HG03442 (cell line): ENCODE measurements at regions not wholly inside any gene's neighbourhood (a gene's known extent, or its start where the extent isn't known, plus 50 kb on each side); places are given as distances from the start of the nearest gene placed in this dataset.
"Not testable (repeated sequence)": the region's sequence is repeated elsewhere in the genome, so short reads cannot be mapped to it uniquely, and the experiment has no call there.

Experiments used
- ATAC-seq: cut with Tn5 transposase; IDR thresholded peaks from one replicate; pipeline ENCODE4 v1.9.1; 2021; ENCODE audit warnings: mild to moderate bottlenecking, moderate library complexity; ENCODE audit not compliant: unreplicated experiment

DNA sequence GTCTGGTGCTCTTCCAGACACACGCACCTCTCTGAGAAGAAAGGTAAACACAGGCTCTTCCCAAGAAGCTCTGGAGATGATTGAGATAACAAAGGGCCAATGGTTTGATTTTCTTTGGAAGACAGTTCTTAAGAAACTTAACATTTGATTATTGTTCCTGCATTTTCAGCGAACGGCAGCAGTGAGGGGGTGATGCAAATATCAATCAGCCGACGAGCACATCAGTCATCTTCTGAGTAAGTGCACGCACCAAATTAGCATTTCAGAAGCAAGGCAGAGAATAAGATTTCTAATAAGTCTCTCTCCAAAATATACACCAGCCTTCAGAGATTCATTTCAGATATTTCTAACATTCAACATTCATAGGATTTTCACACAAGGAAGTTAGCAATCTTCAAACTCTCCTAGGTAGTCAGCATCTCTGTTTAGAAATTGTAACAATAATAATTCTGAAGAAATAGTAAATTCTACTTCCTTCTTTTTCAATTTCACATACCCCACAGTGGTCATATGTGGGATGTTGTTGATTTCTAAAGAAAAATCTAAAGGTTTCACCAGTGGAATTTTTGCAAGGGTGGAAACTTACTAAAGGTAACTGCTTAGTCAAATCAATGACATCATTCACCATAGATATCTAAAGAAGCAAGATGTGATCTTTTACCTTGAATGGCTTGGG is 250.3 kb downstream of the SEC61B start:
- ATAC-seq: no peak

DNA sequence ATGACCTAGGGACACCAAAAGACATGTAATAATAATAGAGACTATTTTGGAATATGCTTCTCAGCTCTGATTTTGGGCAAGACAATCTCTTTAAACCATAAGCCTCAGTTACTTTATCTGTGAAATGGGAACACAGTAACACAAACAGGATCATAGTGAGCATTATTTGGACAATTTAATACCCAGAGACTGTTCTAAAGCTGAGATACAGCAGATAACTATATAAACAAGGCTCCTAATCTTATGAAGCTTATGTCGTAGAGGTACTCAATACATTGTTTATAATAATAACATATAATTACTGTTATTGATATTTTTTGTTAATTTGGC is 250.8 kb downstream of the SEC61B start:
- no peak for ATAC-seq

DNA sequence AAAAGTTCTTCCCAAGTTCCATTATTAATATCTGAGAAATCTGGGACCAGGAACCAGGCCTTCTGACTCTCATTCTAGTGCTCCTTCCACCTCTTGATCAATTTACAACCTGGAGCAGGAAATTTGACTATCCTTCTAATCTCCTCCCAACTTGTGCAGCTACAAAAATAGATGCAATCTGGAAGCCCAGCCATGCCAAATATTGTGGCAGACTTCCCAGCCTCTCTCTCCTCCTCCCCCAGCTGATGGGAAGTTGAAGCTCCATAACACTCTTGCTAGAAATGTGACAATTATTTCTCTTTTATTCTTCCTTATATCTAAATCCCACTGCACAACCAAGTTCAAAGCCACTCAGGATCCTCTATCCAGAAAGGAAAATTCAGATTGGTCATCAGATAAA is 252.1 kb downstream of the SEC61B start:
- no peak for ATAC-seq

DNA sequence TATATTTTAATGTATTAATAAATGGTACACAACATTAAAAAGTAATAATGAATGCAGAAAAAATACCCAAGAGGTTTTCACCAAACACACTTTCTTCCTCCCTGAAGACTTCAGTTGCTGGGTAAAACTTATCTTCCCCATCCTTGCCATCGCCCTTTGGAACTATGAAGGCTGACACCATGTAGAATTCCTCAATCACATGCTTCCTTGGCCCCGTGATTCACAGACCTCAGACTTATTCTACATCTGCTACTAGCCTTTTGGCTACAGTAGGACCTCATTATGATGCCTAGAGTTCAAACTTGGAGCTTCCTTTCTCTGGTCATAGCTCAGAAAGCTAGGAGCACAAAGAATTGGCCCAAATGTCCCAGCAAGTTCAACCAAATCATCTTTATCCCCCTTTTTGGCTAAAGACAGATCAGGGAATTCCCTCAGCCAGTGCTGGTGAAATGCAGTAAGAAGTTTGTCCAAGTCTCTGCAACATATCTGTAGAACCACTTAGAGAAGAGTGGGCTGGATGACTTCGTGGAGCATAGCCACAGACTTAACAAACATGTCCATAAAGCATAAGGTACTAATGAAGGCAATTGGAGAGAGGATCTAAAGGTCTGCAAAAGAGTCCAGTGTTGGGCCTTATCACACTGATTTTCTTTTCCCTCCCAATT is 253.5 kb downstream of the SEC61B start:
- ATAC-seq: no peak

DNA sequence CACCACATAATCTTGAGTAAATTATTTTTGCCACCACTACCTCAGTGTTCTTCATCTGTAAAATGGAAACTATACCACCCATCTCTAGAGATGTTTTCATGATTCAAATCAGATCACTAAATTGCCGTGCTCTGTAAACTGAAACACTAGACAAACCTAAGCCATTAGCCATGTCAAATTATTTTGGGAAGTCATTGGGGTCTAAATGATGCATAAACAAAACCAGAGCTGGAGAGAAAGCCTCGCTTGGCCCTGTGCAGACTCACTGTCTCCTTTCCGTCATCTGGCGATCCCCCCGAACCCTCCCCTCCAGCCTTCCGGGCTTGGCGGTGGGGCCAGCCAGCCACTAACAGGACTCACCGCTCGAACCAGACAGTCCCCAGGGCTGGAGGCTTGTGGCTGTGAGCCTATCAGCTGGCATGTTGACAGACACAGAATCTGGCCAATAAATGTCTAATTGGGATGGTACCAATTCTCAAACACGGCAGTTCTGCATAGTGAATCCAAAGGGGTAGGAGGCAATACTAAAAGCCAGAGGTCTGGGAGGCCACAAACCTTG is 256.5 kb downstream of the SEC61B start:
- ATAC-seq: no peak

DNA sequence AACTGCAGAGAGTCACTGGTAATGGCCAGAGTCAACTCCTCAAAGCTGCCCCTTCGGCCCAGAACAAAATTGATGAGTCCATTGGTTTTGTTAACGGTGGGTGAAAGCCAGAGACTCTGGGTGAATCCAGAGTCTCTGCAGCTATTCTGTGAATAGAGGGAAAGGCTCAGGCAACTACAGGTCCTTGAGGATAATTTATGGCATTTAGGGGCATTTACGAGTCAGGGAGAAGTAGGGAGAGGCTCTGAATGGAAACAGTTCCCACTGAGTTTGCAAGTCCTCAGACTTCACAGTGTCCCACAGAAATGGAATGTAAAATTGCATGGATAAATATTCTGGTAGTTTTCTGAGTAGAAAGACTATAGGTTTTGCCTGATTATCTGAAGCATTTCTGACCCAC is 257.8 kb downstream of the SEC61B start:
- ATAC-seq: no peak

DNA sequence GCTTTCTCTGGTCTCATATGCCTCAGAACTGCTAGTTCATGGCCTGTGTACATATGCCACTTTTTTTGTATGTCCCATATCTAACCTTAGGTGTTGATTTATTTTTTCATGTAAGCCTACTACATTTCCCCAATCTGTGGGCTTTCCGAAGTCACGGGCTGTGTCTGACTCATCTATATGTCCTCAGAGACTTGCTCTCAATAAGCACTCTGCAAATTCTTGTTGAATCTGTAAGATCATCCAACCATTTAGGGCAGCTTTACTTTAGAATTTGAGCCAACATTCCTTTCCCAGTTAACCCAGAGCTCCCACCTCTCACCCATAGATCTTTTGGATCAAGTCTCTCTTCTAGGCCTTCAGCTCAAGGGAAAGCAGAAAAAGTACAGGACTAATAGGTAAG is 263.4 kb downstream of the SEC61B start:
- no peak for ATAC-seq

DNA sequence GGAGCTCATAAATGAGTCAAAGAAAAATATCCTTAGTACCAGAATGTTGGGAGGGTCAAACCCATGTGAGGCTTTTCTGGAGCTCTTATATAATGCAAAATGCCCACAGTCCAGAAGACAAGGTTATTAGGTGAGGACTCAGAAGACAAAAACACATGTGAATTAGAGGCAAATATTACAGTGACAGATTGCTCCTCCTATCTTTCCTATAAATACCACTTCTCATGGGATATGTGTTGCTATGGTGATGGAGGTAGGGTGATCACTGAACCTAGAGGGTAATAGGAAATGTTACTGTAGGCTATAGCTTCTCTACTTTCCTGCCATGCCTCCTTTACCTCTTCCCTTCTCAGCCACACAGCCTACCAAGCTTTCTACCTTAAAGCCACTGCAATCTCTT is 264.6 kb downstream of the SEC61B start:
- no peak for ATAC-seq

DNA sequence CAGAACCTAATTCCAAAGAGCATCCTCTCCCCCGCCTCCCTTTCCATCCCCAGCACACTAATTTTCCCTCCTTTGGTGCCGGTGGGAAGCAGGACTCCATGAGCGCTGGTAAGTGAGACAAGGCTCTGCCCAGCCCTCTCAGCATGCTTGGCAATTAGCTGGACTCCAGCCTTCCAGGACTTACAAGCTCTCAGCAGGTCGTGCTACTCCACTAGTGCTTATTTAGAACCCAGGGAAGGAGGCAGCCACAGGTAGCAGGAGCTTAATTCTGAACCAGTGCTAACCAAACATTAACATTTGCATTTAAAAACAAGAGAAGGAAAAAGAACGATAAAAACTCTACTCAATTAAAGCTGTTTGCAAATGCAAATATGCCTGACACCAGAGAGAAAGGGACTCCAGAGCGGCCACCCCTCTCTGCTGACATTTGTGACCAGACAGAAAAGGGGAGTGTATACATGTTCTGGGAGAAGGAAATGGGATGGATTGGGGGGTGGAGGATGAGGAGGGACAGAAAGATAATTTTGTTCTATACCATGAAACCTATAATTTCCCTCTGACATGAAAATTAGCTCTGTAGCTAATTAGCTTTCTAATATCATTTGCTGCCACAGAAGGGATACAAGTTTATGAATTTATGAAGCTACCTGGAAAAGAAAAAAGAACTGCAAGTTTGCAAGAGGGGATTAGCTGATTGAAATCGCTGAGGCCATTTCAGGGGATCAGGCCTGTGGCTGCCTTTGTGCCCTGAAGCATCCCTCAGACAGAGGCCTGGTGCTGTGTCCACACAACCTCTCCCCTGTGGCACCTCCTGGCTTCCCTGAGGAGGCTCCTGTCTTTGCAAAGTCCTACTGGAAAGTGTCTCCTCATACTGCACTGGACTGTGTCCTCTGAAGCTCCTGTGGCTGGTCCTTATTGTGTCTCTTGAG is 266.3 kb downstream of the SEC61B start:
- ATAC-seq: no peak

DNA sequence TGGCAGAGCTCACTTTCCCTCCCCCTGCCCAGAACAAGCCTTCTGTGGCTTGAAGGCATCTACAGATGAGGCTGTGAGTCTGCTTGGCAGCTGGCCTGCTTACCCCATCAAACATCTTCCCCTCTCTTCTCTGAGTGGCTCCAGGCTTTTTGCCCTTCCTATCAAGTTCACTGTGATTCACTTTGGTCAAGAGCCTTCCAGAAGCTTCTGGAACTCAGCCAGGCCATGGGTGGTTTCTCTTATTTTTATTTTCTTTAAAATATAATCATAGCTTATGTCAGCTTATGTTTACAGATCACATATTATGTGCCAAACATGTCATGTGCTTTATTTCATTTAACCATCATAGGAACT is 267.0 kb downstream of the SEC61B start:
- ATAC-seq: no peak

DNA sequence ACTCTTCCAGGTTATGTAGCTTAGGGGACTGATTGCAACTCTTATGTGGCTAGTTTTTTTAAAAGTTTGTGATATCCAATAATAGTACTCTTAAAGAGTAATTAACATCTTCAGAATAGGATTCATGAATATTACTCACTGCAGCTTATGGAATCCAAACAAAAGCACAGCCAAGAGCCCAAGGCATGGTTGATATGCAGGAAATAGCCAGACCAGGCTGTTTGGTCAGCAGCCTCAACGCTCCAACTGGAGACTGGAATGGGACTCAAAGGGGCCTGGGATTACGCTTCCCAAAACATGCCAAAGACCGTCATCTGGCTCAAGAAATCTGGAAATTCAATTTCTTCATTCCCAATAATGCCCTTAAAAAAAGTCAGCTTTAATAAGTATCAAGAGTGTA is 268.6 kb downstream of the SEC61B start:
- no peak for ATAC-seq

DNA sequence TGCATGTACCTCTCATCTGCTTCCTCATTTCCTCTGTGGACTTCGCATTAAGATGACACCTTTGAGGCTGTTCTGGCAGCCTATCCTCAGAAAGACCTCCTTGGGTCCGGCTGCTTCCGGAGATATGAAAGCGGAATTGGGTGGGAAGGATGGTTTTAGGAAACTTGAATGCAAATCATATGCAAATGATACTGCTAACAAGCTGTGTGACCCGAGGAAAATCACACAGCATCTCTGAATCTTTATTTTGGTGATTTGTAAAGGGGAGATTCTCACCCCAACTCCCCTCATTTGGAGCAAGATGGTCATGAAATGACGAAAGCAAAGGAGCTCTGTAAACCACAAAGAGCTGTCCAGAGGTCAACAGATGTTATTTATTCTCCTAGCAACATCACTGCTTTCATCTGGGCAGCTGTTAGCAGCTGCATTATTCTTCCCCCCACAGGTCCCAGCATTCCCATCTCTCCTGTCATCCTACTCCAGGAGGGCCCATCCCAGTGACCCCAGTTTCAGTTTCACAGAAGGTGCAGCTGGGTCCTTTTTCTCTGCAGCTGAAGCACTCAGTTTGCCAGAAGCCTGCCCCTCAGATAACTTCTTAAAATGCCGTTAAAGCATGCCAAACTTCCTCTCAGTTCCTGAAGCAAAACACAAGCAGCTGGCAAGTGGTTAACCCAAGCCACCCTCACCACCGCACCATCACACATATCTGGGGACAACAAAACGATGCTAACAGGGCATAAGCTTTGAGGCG is 269.5 kb downstream of the SEC61B start:
- no peak for ATAC-seq

DNA sequence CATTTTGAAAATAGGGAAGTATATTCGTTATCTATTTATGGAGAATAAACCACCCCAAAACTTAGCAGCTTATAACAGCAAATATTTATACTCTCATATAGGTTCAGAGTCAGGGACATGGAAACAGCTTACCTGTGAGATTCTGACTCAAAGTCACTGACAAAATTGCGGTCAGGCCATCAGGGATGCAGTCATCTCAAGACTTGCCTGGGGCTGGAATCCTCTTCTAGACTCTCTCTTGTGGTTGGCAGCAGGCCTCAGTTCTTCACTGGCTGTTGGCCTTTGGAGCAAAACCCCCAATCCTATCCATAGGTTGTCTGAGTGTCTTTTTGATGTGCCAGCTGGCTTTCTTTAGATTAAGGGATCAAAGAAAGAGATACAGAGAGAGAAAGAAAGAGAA is 275.6 kb downstream of the SEC61B start:
- no peak for ATAC-seq

DNA sequence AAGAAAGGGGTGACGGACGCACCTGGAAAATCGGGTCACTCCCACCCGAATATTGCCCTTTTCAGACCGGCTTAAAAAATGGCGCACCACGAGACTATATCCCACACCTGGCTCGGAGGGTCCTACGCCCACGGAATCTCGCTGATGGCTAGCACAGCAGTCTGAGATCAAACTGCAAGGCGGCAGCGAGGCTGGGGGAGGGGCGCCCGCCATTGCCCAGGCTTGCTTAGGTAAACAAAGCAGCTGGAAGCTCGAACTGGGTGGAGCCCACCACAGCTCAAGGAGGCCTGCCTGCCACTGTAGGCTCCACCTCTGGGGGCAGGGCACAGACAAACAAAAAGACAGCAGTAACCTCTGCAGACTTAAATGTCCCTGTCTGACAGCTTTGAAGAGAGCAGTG is 276.9 kb downstream of the SEC61B start:
- not testable (repeated sequence) for ATAC-seq

DNA sequence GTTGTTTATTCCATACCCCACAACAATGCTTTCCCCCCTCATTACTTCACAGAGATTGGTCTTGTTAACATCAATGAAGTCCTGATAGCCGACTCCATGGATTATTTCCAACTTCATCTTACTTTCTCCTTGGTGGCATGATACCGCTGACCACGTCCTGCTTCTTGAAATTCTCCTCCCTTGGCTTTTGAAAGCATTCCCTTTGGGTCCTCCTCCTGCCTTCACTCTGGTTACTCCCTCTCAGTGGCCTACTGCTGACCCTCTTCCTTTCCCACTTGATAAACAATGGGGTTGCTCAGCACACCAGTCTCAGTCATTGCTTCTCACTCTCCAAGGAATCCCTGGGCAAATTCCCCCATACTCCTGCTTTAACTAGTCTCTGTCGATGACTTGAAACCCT is 283.9 kb downstream of the SEC61B start:
- no peak for ATAC-seq

DNA sequence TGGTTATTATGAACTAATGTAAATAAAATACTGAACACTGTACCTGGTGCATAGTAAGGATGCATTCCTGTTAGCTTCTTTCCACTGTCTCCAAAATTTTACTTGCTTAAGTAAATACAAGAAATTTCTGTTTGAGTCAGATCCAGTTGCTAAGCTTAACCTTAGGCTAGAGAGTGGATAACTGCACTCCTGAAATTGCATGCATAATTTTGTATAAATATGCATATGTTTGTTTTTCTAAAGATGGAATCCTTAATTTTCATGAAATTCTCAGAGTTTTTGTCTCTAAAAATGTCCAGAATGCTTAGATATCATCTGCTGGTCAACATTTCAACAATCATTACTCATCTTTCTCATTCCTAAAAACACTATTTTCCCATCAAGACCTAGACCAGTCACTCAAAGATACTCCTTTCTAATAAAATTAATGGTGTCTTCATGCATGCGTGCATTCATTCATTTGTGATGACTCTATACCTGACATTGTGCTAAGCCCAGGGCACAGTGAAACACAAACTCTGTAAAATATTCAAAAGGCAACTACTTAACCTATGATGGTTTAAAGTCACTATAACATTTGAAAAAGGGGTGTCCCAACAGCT is 284.8 kb downstream of the SEC61B start:
- ATAC-seq: no peak

DNA sequence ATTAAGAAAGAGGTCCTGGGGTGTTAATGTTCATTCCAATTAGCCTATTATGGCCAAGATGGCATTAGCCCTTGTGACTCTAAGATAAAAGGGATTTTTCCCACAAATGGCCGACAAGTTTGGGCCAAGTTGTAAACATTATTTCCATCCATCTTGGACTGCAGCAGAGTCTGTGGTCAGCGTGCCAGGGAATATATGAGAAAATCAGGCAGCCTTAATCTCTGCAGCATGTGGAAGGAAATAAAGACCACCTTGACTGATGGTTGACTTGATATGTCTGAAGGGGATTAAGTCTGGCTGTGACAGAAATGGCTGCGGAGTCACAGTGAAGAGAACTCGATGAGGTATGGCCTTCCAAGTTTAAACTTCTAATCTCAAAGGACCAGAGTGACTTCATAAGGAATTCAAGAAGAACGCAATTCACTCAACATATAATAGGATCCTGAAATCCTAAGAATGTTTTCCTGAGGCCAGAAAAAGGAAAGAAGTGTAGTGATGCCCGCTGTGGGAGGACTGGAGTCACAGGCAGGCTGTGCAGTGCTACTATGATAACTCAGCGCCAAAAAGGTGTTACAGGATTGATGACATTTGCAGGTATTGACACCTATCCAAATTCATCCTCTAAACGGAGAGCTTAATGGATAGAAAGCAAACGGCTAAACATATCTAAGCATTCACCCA is 287.1 kb downstream of the SEC61B start:
- ATAC-seq: no peak

DNA sequence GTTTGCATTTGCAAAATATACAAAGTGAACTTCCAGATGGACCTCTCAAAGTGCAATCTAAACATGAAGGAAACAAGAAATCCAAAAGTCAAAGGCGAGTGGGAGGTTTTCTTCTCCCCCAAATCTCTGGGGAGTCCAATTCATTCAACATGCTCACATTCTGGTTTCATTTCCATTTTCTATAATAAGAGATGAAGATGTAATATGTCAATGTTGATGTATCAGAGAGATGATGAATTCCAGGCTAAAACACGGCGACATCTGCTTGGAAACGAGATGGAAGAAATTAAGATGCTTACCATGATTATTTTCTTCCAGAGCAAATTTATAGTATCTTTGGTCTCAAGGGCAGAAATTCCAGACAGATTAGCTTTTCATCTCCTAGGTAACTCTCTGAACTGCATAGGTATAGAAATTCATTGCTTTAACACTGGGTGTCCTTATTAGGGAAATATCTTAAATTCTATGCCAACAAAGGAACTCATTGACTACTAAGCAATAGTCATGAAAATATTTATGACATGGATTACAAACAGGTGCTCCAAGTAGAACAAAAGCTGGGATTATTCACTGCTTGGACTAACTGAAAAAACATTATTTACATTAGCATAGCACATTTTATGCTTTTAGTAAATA is 287.9 kb downstream of the SEC61B start:
- no peak for ATAC-seq

DNA sequence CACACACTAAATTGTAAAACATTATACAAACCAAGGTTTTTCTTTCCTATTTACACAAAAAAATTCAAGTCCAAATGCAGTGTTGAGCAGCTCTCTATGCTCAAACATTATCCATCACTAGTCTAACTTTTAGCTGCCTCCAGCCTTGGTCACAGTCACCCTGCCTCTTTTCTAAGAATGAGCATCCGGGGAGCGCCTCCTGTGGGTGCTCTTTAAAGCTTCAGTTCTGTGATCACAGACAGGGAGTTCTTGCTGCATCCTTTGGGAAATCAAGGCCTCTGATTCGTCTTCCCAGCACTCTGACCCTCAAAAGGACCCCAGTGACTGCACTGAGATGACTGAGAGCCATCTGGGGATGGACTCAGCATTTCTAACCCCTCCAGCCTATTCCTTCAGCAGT is 289.6 kb downstream of the SEC61B start:
- ATAC-seq: no peak
